ENCODE measurements at regions not wholly inside any gene's neighbourhood (a gene's known extent, or its start where the extent isn't known, plus 50 kb on each side); places are given as distances from the start of the nearest gene placed in this dataset.

- Histone ChIP-seq H3K27ac (no peak overlapping the region), H3K4me3 (no peak overlapping the region), H3K4me1 (no peaks in the 10 kb centered on the region), H3K9me3 (peaks cover 0 to 4% (median 0%) of the 10 kb centered on the region in 8 donors), H3K36me3 (no peaks in the 10 kb centered on the region), H3K27me3 (replicated peaks in 1 of 7) (no peaks in the 10 kb centered on the region)
- intact Hi-C loops (cut with DNase I; ENCODE audit: low total_unique reads): no loop called here
- no peak for DNase-seq
- 61 to 89% (median 85%) methylated on average over 1 to 2 of the region's 2 CpGs for WGBS, 5 donors
- TF ChIP-seq POLR2AphosphoS5 (IDR thresholded peaks at IDR 0.05) (no peak), POLR2A (IDR thresholded peaks at IDR 0.05) (no peak), CTCF (IDR thresholded peaks at IDR 0.05 in 8 of 11, conservative IDR thresholded peaks at IDR 0.05 in 3 of 11) (no peak)
These were observed 175.3 kb downstream of the HMHB1 start for GRCh38 chr5:143987264-143987663.

- Histone ChIP-seq H3K27ac (no peak overlapping the region), H3K4me1 (no peaks in the 10 kb centered on the region), H3K9me3 (peaks cover 0 to 2% (median 0%) of the 10 kb centered on the region in 8 donors), H3K4me3 (no peak overlapping the region), H3K27me3 (replicated peaks in 1 of 7) (no peaks in the 10 kb centered on the region), H3K36me3 (no peaks in the 10 kb centered on the region)
- TF ChIP-seq CTCF (IDR thresholded peaks at IDR 0.05 in 8 of 11, conservative IDR thresholded peaks at IDR 0.05 in 3 of 11) (no peak), POLR2AphosphoS5 (IDR thresholded peaks at IDR 0.05) (no peak)
- DNase-seq: no peak
- WGBS, 5 donors: 67 to 72% (median 70%) methylated on average over 3 of the region's 3 CpGs
- intact Hi-C loops (cut with DNase I; ENCODE audit: low total_unique reads): no loop called here
These were observed 176.0 kb downstream of the HMHB1 start for GRCh38 chr5:143987751-143988560.

GRCh38 chr5:143992496-143992895 lies 178.0 kb downstream of the YIPF5 start:
- TF ChIP-seq POLR2A (IDR thresholded peaks at IDR 0.05) (no peak), POLR2AphosphoS5 (IDR thresholded peaks at IDR 0.05) (no peak), CTCF (IDR thresholded peaks at IDR 0.05 in 8 of 11, conservative IDR thresholded peaks at IDR 0.05 in 3 of 11) (no peak)
- Histone ChIP-seq H3K36me3 (no peaks in the 10 kb centered on the region), H3K27ac (no peak overlapping the region), H3K9me3 (no peaks in the 10 kb centered on the region), H3K27me3 (replicated peaks in 1 of 7) (no peaks in the 10 kb centered on the region), H3K4me1 (no peaks in the 10 kb centered on the region), H3K4me3 (no peak overlapping the region)
- DNase-seq: no peak
- 80 to 92% (median 85%) methylated on average over 1 of the region's 1 CpG for WGBS, 5 donors
- intact Hi-C loops (cut with DNase I; ENCODE audit: low total_unique reads): no loop called here

GRCh38 chr5:144002876-144003275 lies 167.6 kb downstream of the YIPF5 start:
- Histone ChIP-seq H3K4me3 (no peak overlapping the region), H3K27me3 (replicated peaks in 1 of 7) (no peaks in the 10 kb centered on the region), H3K4me1 (no peaks in the 10 kb centered on the region), H3K36me3 (no peaks in the 10 kb centered on the region), H3K9me3 (no peaks in the 10 kb centered on the region), H3K27ac (no peak overlapping the region)
- DNase-seq: no peak
- TF ChIP-seq POLR2A (IDR thresholded peaks at IDR 0.05) (no peak), CTCF (IDR thresholded peaks at IDR 0.05 in 8 of 11, conservative IDR thresholded peaks at IDR 0.05 in 3 of 11) (no peak), POLR2AphosphoS5 (IDR thresholded peaks at IDR 0.05) (no peak)
- intact Hi-C loops (cut with DNase I; ENCODE audit: low total_unique reads): no loop called here
